Neural cell (in vitro differentiated cells): ENCODE measurements at regions not wholly inside any gene's neighbourhood (a gene's known extent, or its start where the extent isn't known, plus 50 kb on each side); places are given as distances from the start of the nearest gene placed in this dataset.

Experiments
- H2AFZ ChIP-seq: fragments of 200-600, 300-800 bp; sonication (generic), shearing (Covaris generic); 2 replicates; pipeline ENCODE4 v1.6.0; 2014; ENCODE audit warnings: low read depth, mild to moderate bottlenecking, antibody characterized with exemption, low read length, moderate library complexity
- H3F3A ChIP-seq: fragments of 200-600 bp; shearing (Covaris generic); 2 replicates; pipeline ENCODE4 v1.6.1; 2016; ENCODE audit warnings: mild to moderate bottlenecking, moderate library complexity, mixed read lengths, antibody characterized with exemption, low read length; ENCODE audit not compliant: insufficient read depth, poor library complexity, severe bottlenecking
- H3K27ac ChIP-seq: fragments of 200-600, 300-800 bp; sonication (generic), shearing (Covaris generic); 2 replicates; pipeline ENCODE4 v1.5.1; 2014; ENCODE audit warnings: mild to moderate bottlenecking, low read length, moderate library complexity
- H3K27me3 ChIP-seq: fragments of 300-800, 200-600 bp; sonication (generic), shearing (Covaris generic); 2 replicates; pipeline ENCODE4 v1.6.0; 2014; ENCODE audit warnings: mild to moderate bottlenecking, low read depth, low read length, moderate library complexity; ENCODE audit not compliant: insufficient read depth
- H3K36me3 ChIP-seq: fragments of 300-800, 200-600 bp; sonication (generic), shearing (Covaris generic); 2 replicates; pipeline ENCODE4 v1.5.1; 2014; ENCODE audit warnings: mild to moderate bottlenecking, antibody characterized with exemption, low read length, moderate library complexity; ENCODE audit not compliant: insufficient read depth
- H3K4me2 ChIP-seq: fragments of 300-800, 200-600 bp; sonication (generic), shearing (Covaris generic); 2 replicates; pipeline ENCODE4 v1.6.0; 2014; ENCODE audit warnings: mild to moderate bottlenecking, low read length
- H3K4me3 ChIP-seq: fragments of 300-800, 200-600 bp; sonication (generic), shearing (Covaris generic); 2 replicates; pipeline ENCODE4 v1.5.1; 2014; ENCODE audit warnings: mild to moderate bottlenecking, low read length, moderate library complexity
- H3K79me2 ChIP-seq: fragments of 200-600 bp; shearing (Covaris generic); replicated peaks from 2 replicates; pipeline ENCODE4 v1.6.0; 2014; ENCODE audit warnings: mild to moderate bottlenecking, low read length, moderate library complexity; ENCODE audit not compliant: insufficient read depth
- H3K9ac ChIP-seq: fragments of 300-800, 200-600 bp; sonication (generic), shearing (Covaris generic); 2 replicates; pipeline ENCODE4 v1.6.1; 2016; ENCODE audit warnings: mild to moderate bottlenecking, low read length, mixed read lengths
- H3K9me2 ChIP-seq: fragments of 200-600 bp; shearing (Covaris generic); 2 replicates; pipeline ENCODE4 v1.6.1; 2016; ENCODE audit warnings: mild to moderate bottlenecking, low read length, mixed read lengths; ENCODE audit not compliant: insufficient read depth
- H3K9me3 ChIP-seq: fragments of 200-600, 300-800 bp; sonication (generic), shearing (Covaris generic); 2 replicates; pipeline ENCODE4 v1.6.1; 2016; ENCODE audit warnings: mild to moderate bottlenecking, mixed run types, low read length, moderate library complexity, mixed read lengths
- H4K20me1 ChIP-seq: fragments of 200-600 bp; shearing (Covaris generic); 2 replicates; pipeline ENCODE4 v1.6.1; 2016; ENCODE audit warnings: mild to moderate bottlenecking, mixed run types; ENCODE audit not compliant: insufficient read depth
- EP300 ChIP-seq: fragments of 450-650 bp; conservative IDR thresholded peaks from 2 replicates; pipeline ENCODE4 v1.6.1; 2014; ENCODE audit warnings: antibody characterized with exemption, mild to moderate bottlenecking, moderate library complexity; ENCODE audit not compliant: poor library complexity, severe bottlenecking
- EZH2 ChIP-seq: fragments of 200-600, 300-800 bp; shearing (Covaris generic), sonication (generic); IDR thresholded peaks from 2 replicates; pipeline ENCODE4 v1.6.1; 2014; ENCODE audit warnings: antibody characterized with exemption, low read length, borderline replicate concordance, mild to moderate bottlenecking; ENCODE audit not compliant: insufficient read depth, poor library complexity, severe bottlenecking
- MXI1 ChIP-seq: fragments of 450-650 bp; conservative IDR thresholded peaks from 2 replicates; pipeline ENCODE4 v1.6.1; 2014; ENCODE audit warnings: antibody characterized with exemption, mild to moderate bottlenecking; ENCODE audit not compliant: poor library complexity, severe bottlenecking
- POLR2AphosphoS5 ChIP-seq: IDR thresholded peaks from 2 replicates; pipeline ENCODE4 v1.6.1; 2012
- RAD21 ChIP-seq: fragments of 450-650 bp; conservative IDR thresholded peaks from 2 replicates; pipeline ENCODE4 v1.6.1; 2014; ENCODE audit warnings: antibody characterized with exemption, mild to moderate bottlenecking, moderate library complexity
- SMC3 ChIP-seq: fragments of 450-650 bp; conservative IDR thresholded peaks from 2 replicates; pipeline ENCODE4 v1.6.1; 2014; ENCODE audit warnings: antibody characterized with exemption, mild to moderate bottlenecking, moderate library complexity; ENCODE audit not compliant: poor library complexity
- TAF1 ChIP-seq: IDR thresholded peaks from 2 replicates; pipeline ENCODE4 v1.6.1; 2012; ENCODE audit warnings: low read depth
- TF ChIP-seq, protein P1 (sequence below): IDR thresholded peaks from 2 replicates; pipeline ENCODE4 v1.6.1; 2012; ENCODE audit warnings: borderline replicate concordance
- TF ChIP-seq, protein P2 (sequence below): fragments of 450-650 bp; IDR thresholded peaks from 2 replicates; pipeline ENCODE4 v1.5.1; 2014; ENCODE audit warnings: antibody characterized with exemption, mild to moderate bottlenecking, moderate library complexity; ENCODE audit not compliant: poor library complexity, severe bottlenecking

DNA sequence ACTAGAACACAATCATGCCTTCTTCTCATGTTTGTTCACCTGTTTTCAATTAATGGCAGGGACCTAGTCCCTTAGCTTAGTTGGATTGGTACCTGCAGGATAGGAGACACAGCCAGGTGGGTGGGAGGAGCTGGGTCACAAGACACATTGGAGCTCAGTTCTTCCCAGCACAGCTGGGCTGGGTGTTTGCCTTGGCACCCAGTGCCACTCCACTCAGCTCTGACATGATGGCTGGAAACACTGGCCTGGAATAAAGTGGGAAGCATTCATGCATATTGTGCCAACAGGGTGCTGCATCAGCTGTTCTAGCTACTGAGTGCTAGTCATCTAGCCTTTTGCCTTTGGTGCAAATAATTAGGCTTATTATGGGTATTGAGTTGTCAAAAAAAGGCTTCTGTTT is 226.1 kb downstream of the PTEN start:
- Histone ChIP-seq H2AFZ (no peak overlapping the region), H3F3A (no peaks in the 10 kb centered on the region), H3K27me3 (no peaks in the 10 kb centered on the region), H3K9me2 (no peaks in the 10 kb centered on the region), H3K4me3 (no peak overlapping the region), H3K79me2 (no peaks in the 10 kb centered on the region), H3K4me2 (no peak overlapping the region), H3K9me3 (no peaks in the 10 kb centered on the region), H4K20me1 (no peaks in the 10 kb centered on the region), H3K27ac (no peak overlapping the region), H3K9ac (no peak overlapping the region), H3K36me3 (no peaks in the 10 kb centered on the region)
- TF ChIP-seq MXI1 (no peak), POLR2AphosphoS5 (no peak), EP300 (no peak), TAF1 (no peak), SMC3 (no peak), EZH2 (no peak), RAD21 (no peak)
- TF ChIP-seq, protein P1, sequence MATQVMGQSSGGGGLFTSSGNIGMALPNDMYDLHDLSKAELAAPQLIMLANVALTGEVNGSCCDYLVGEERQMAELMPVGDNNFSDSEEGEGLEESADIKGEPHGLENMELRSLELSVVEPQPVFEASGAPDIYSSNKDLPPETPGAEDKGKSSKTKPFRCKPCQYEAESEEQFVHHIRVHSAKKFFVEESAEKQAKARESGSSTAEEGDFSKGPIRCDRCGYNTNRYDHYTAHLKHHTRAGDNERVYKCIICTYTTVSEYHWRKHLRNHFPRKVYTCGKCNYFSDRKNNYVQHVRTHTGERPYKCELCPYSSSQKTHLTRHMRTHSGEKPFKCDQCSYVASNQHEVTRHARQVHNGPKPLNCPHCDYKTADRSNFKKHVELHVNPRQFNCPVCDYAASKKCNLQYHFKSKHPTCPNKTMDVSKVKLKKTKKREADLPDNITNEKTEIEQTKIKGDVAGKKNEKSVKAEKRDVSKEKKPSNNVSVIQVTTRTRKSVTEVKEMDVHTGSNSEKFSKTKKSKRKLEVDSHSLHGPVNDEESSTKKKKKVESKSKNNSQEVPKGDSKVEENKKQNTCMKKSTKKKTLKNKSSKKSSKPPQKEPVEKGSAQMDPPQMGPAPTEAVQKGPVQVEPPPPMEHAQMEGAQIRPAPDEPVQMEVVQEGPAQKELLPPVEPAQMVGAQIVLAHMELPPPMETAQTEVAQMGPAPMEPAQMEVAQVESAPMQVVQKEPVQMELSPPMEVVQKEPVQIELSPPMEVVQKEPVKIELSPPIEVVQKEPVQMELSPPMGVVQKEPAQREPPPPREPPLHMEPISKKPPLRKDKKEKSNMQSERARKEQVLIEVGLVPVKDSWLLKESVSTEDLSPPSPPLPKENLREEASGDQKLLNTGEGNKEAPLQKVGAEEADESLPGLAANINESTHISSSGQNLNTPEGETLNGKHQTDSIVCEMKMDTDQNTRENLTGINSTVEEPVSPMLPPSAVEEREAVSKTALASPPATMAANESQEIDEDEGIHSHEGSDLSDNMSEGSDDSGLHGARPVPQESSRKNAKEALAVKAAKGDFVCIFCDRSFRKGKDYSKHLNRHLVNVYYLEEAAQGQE: no peak
- TF ChIP-seq, protein P2, sequence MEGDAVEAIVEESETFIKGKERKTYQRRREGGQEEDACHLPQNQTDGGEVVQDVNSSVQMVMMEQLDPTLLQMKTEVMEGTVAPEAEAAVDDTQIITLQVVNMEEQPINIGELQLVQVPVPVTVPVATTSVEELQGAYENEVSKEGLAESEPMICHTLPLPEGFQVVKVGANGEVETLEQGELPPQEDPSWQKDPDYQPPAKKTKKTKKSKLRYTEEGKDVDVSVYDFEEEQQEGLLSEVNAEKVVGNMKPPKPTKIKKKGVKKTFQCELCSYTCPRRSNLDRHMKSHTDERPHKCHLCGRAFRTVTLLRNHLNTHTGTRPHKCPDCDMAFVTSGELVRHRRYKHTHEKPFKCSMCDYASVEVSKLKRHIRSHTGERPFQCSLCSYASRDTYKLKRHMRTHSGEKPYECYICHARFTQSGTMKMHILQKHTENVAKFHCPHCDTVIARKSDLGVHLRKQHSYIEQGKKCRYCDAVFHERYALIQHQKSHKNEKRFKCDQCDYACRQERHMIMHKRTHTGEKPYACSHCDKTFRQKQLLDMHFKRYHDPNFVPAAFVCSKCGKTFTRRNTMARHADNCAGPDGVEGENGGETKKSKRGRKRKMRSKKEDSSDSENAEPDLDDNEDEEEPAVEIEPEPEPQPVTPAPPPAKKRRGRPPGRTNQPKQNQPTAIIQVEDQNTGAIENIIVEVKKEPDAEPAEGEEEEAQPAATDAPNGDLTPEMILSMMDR: no peak

DNA sequence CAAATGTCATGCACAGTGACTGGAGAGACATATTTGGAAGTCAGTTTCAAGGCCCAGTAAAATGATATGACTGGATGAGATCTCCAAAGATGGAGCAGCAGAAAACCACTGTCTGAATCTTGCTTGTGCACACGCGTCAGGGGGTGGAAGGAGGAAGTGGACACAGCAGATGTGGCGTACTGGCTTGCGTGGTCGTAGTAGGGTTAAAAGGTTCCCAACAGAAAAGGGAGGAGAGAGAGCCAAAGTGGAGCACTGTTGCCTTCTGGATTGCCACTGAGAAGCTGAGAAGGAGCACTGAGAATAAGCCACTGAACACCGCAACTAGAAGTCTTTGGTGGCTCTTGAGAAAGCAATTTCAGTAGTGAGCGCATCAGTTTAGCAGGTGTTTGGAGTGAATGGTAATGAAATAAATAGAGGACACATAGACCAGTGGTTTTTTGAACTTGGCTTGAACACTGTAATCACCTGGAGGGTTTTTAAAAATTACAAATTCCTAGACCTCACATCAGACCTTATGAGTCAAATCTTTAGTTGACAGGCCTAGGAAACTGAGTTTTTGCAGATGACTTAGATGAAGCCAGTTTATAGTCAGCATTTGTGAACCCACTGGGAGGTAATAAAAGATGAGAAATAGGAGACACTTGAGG is 227.3 kb downstream of the PTEN start:
- H3F3A ChIP-seq: no peaks in the 10 kb centered on the region
- no peak overlapping the region for H3K4me2 ChIP-seq
- no peaks in the 10 kb centered on the region for H3K27me3 ChIP-seq
- no peaks in the 10 kb centered on the region for H3K79me2 ChIP-seq
- no peak overlapping the region for H3K4me3 ChIP-seq
- no peaks in the 10 kb centered on the region for H3K9me3 ChIP-seq
- no peaks in the 10 kb centered on the region for H3K36me3 ChIP-seq
- H3K9ac ChIP-seq: no peak overlapping the region
- no peak overlapping the region for H2AFZ ChIP-seq
- TF ChIP-seq SMC3 (no peak), EZH2 (no peak), RAD21 (no peak), MXI1 (no peak), TAF1 (no peak), POLR2AphosphoS5 (no peak), EP300 (no peak)
- TF ChIP-seq, protein P1: no peak
- TF ChIP-seq, protein P2: no peak
- no peak overlapping the region for H3K27ac ChIP-seq
- H4K20me1 ChIP-seq: no peaks in the 10 kb centered on the region
- no peaks in the 10 kb centered on the region for H3K9me2 ChIP-seq
